Heart left ventricle (tissue), 16 donors: ENCODE measurements at regions not wholly inside any gene's neighbourhood (a gene's known extent, or its start where the extent isn't known, plus 50 kb on each side); places are given as distances from the start of the nearest gene placed in this dataset.

Experiments
- ATAC-seq, 4 donors: fragments of 200-7000 bp; cut with Tn5 transposase; one replicate each; pipeline ENCODE4 v1.9.1; 2020 to 2022; ENCODE audit warnings: moderate library complexity in 4 of 4, mild to moderate bottlenecking in 3 of 4, moderate number of reproducible peaks in 1 of 4
- DNase-seq, 5 donors: peaks; one replicate each; pipeline ENCODE4 v3.0.0-alpha.2; 2020
- H3K27ac ChIP-seq, 12 donors: fragments of 200-600 bp; sonication (generic) in 4 of 12; one replicate each; pipeline versions ENCODE4 v1.5.0 to v1.8.0; 2016 to 2022; ENCODE audit warnings: mild to moderate bottlenecking in 2 of 12
- H3K27me3 ChIP-seq, 9 donors: fragments of 200-600 bp; sonication (generic) in 2 of 9; one replicate each; pipeline versions ENCODE4 v1.5.1 to v1.8.0; 2016 to 2022; ENCODE audit warnings: mild to moderate bottlenecking in 3 of 9
- H3K36me3 ChIP-seq, 9 donors: fragments of 200-600 bp; sonication (generic) in 2 of 9; one replicate each; pipeline versions ENCODE4 v1.5.0 to v1.8.0; 2018 to 2022; ENCODE audit warnings: mild to moderate bottlenecking in 2 of 9
- H3K4me1 ChIP-seq, 12 donors: fragments of 200-600 bp; sonication (generic) in 4 of 12; one replicate each; pipeline versions ENCODE4 v1.5.0 to v1.8.0; 2016 to 2022; ENCODE audit warnings: mild to moderate bottlenecking in 3 of 12
- H3K4me3 ChIP-seq, 12 donors: fragments of 200-600 bp; sonication (generic) in 4 of 12; one replicate each; pipeline versions ENCODE4 v1.5.0 to v1.8.0; 2017 to 2022; ENCODE audit warnings: mild to moderate bottlenecking in 9 of 12, moderate library complexity in 4 of 12
- H3K9me3 ChIP-seq, 12 donors: fragments of 200-600 bp; sonication (generic) in 4 of 12; one replicate each; pipeline versions ENCODE4 v1.5.0 to v1.8.0; 2016 to 2022; ENCODE audit warnings: mild to moderate bottlenecking in 1 of 12
- POLR2A ChIP-seq, 2 donors: fragments of 450-650 bp; IDR thresholded peaks; one replicate each; pipeline ENCODE4 v1.6.1; 2017; ENCODE audit warnings: antibody characterized with exemption in 2 of 2, mild to moderate bottlenecking in 2 of 2, moderate library complexity in 2 of 2
- WGBS, 4 donors: extraction: QIAGEN DNeasy Blood & Tissue Kit in 2 of 4; methylation state at CpG; one replicate each; pipeline versions ENCODE4 v1.1.5 to v1.1.7; 2013 to 2018; 5-methylcytosine and 5-hydroxymethylcytosine counted together
- intact Hi-C, 10 donors: fragments of 100-400 bp; cut with DNase I; formaldehyde crosslinking; loops; one replicate each; pipeline versions ENCODE4 v1.11.1 to v1.14.2; 2022
- TF ChIP-seq, protein P1 (sequence below), 12 donors: fragments of 200-600 bp; sonication (generic) in 4 of 12; IDR thresholded peaks; one replicate each; pipeline versions ENCODE4 v1.5.0 to v1.8.0; 2018 to 2022; ENCODE audit warnings: antibody characterized with exemption in 12 of 12, mild to moderate bottlenecking in 5 of 12
- donor health status: ischemic (EF 13 %, LVEDD 7.1; RV severe dilation, severe dysfunction).
- donor health status: healthy with polysubstance abuse.
- donor health status: DM: no; HTN: yes; CAD: no.
- donor health status: DM: no; HTN: no; CAD: no.
- donor health status: ischemic (EF 25% LVEDD 6.9; RV normal size, moderate dysfunction).
- donor health status: ischemic (EF 25% LVEDD 5.7; RV mildly dilated, moderate dysfunction).
- donor health status: healthy.
- donor health status: DM: yes; HTN: yes; CAD: no.
- donor health status: ischemic (EF 35%, LVEDD 5.7; RV mildly dilated, moderate dysfunction).
- donor health status: nonischemic (EF 11% LVEDD 7.7; RV severe dilation, severe dysfunction).
- donor health status: DM: yes; HTN: yes; CAD: no.
- donor health status: PGD.
- donor health status: ischemic (EF 29% LVEDD 5.4; RV normal size, mild dysfunction).
- donor health status: nonischemic (EF 23%, LVEDD 6.1; RV moderate dilation, normal function).

DNA sequence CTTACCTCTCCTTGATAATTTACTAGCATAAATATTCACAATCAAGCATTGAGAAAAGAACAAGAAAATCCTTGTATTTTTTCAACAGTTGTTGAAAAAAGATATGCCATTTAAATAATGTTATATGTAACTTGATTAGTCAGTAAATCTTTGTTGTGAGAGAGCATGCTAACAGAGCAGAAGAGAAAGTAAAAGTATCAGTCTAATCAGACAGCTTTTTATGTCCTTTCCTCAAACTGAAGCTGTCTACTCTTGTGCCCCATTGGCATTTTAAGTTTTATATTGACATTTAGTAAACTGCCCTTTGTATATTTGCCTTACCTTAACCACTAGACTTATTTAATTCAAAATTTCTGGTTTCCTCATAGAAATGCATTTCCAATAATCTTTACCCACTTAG is 668.7 kb downstream of the OTOL1 start:
- TF ChIP-seq, protein P1, sequence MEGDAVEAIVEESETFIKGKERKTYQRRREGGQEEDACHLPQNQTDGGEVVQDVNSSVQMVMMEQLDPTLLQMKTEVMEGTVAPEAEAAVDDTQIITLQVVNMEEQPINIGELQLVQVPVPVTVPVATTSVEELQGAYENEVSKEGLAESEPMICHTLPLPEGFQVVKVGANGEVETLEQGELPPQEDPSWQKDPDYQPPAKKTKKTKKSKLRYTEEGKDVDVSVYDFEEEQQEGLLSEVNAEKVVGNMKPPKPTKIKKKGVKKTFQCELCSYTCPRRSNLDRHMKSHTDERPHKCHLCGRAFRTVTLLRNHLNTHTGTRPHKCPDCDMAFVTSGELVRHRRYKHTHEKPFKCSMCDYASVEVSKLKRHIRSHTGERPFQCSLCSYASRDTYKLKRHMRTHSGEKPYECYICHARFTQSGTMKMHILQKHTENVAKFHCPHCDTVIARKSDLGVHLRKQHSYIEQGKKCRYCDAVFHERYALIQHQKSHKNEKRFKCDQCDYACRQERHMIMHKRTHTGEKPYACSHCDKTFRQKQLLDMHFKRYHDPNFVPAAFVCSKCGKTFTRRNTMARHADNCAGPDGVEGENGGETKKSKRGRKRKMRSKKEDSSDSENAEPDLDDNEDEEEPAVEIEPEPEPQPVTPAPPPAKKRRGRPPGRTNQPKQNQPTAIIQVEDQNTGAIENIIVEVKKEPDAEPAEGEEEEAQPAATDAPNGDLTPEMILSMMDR (IDR thresholded peaks at IDR 0.05): no peak
- no peak for TF ChIP-seq POLR2A (IDR thresholded peaks at IDR 0.05)
- H3K4me1 ChIP-seq: peaks cover 0 to 2% (median 0%) of the 10 kb centered on the region in 12 donors
- no peaks in the 10 kb centered on the region for H3K9me3 ChIP-seq
- no peaks in the 10 kb centered on the region for H3K27me3 ChIP-seq
- DNase-seq (no peak), ATAC-seq (no peak)
- no peak overlapping the region for H3K4me3 ChIP-seq
- intact Hi-C loops: no loop called here
- H3K27ac ChIP-seq: no peak overlapping the region
- no peaks in the 10 kb centered on the region for H3K36me3 ChIP-seq

DNA sequence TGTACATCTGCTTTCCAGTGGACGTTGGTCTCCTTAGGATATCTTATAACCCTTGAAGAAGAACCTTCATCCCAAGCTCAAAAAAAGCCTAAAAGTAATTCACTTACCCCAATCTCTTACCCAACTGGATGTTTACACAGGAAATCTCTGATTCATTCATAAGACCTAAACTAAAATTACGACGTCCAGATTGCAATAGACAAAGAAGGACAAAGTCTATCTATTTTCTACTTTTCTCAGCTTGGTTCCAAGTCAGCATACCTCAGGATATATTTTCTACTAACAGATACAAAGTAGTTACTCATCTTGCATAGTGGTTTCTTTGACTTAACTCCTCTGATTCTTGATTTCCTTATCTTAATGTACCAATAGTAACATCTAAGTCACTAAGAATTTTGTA is 669.9 kb downstream of the OTOL1 start:
- H3K27me3 ChIP-seq: no peaks in the 10 kb centered on the region
- H3K36me3 ChIP-seq: no peaks in the 10 kb centered on the region
- ATAC-seq (no peak), DNase-seq (no peak)
- no peak overlapping the region for H3K4me3 ChIP-seq
- no peak overlapping the region for H3K27ac ChIP-seq
- TF ChIP-seq POLR2A (IDR thresholded peaks at IDR 0.05): no peak
- TF ChIP-seq, protein P1 (IDR thresholded peaks at IDR 0.05): no peak
- peaks cover 0 to 2% (median 0%) of the 10 kb centered on the region in 12 donors for H3K4me1 ChIP-seq
- no peaks in the 10 kb centered on the region for H3K9me3 ChIP-seq
- intact Hi-C loops: no loop called here
- WGBS, 4 donors: 77 to 89% (median 78%) methylated on average over 3 of the region's 3 CpGs

DNA sequence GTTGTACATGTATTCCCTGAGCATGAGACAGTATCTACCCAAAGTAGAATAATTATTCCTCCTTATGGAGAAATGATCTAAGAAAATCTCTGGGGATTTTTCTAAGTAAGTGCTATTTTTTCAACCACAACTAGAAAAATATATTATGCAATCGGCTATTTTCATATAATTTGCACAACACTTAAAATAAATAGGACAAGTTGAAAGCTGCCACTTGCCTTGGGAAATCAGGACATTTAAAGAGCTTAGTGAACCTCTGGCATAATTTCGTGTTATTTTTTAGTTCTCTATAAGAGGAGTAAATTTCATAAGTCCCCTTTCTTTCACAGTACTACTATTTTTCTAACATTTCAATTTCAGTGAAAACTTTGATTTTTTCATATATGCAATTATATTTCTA is 672.1 kb downstream of the OTOL1 start:
- no peak for DNase-seq
- Histone ChIP-seq H3K36me3 (no peaks in the 10 kb centered on the region), H3K9me3 (peaks cover 0 to 9% (median 2%) of the 10 kb centered on the region in 12 donors), H3K27ac (no peak overlapping the region), H3K4me3 (no peak overlapping the region), H3K4me1 (peaks cover 0 to 2% (median 0%) of the 10 kb centered on the region in 12 donors), H3K27me3 (no peaks in the 10 kb centered on the region)
- no peak for TF ChIP-seq POLR2A (IDR thresholded peaks at IDR 0.05)
- TF ChIP-seq, protein P1 (IDR thresholded peaks at IDR 0.05): no peak
- no peak for ATAC-seq
- intact Hi-C loops: no loop called here
- WGBS, 4 donors: 60 to 67% (median 64%) methylated on average over 2 of the region's 2 CpGs

DNA sequence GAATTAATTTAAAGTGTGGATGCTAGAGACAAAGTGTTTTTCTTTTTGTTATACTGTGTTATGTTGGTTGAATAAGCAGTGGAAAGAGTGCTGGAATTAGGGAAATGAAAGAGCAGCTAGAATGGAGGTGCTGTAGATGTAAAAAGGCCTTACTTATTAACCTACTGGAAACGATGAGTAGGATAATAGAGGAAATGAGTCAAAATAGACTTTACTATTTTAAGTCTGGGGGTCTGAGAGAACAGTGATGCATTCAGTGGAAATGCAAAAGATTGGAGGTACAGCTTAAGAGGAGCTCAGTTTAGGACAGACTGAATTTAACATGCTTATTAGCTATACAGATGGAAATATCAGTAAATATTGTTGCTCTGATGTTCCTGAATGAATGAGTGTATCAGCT is 674.0 kb downstream of the OTOL1 start:
- TF ChIP-seq, protein P1 (IDR thresholded peaks at IDR 0.05): no peak
- no peak for TF ChIP-seq POLR2A (IDR thresholded peaks at IDR 0.05)
- Histone ChIP-seq H3K4me1 (peaks cover 0 to 2% (median 0%) of the 10 kb centered on the region in 12 donors), H3K36me3 (no peaks in the 10 kb centered on the region), H3K27ac (no peak overlapping the region), H3K27me3 (no peaks in the 10 kb centered on the region), H3K4me3 (no peak overlapping the region), H3K9me3 (peaks cover 0 to 9% (median 2%) of the 10 kb centered on the region in 12 donors)
- intact Hi-C loops: no loop called here
- DNase-seq (no peak), ATAC-seq (no peak)
- 48 to 62% (median 58%) methylated on average over 1 of the region's 1 CpG for WGBS, 4 donors
